GM21447 (cell line): ENCODE measurements at regions not wholly inside any gene's neighbourhood (a gene's known extent, or its start where the extent isn't known, plus 50 kb on each side); places are given as distances from the start of the nearest gene placed in this dataset.

Experiments
- ATAC-seq: cut with Tn5 transposase; IDR thresholded peaks from one replicate; pipeline ENCODE4 v1.9.1; 2021; ENCODE audit not compliant: unreplicated experiment

DNA sequence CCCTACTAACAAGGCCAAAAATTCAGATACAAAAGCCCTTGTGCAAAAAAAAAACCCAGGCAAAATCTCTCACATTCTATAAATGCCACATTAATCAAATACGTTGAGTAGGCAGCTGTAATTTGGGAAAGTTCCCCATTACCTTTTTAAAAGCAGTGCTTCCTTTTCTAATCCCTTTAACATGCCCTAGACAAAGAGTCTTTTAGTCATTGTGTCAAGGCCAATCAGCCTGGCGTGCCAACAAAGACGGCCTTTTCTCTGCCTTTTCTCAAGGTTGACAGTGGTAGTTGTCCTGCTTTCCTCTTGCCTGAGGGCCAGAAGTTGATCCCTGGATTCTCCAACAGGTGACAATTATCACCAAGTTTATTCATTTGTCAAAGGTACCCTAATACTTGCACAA, 62.5 kb upstream of the METAP2 start:
- no peak for ATAC-seq

DNA sequence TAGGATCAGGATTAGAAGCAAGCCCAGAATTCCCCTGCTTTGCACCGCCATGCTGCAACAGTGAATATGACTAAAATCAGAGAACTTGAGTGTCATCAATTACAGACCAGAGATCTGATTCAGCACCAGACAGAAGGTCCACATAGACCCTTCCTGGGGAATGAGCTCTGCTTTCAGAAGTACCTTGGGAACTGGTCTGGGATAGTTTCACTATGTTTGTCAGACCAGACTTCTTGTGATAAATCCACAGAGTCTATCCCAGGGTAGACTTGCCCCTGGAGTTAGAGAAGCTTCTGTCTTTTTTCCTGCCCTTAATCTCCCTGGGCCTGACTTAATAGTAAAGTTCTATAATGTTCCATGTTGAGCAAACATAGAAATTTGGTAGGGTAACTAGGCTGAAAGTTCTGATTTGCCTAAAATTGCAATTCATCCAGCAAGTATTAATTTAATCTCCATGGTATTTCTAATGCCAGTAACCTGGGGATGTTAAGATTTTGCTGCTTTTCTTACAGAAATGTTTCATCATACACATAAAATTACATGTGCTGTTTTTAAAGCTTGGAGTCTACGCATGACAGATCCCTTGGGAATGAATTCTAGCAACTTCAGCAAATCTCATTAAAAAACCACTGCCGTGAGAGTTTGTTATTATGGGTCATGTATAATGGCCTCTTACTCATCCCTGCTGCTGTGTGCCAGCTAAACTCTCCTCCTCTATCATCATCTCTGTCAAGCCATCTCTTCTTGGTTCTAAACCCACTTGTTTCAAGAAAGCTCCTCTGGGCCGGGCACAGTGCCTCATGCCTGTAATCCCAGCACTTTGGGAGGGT, 61.3 kb upstream of the METAP2 start:
- ATAC-seq, result no peak

DNA sequence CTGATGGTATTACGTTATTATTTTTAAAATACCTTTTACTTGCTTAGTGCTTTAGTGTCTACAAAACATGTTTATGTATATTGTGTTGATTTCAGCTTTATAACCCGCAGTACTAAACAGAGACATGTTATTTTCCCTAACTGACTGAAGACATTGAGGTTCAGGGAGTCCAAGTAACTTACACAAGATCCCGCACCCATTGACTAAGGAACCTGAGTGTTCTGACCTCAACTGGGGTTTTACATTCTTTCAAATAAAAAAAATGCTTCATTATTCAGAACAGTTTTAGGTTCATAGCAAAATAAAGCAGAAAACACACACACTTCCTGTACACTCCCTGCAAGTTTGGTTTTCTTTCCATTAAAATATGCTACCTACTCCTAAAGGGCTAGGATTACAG, 60.4 kb upstream of the METAP2 start:
- no peak for ATAC-seq

DNA sequence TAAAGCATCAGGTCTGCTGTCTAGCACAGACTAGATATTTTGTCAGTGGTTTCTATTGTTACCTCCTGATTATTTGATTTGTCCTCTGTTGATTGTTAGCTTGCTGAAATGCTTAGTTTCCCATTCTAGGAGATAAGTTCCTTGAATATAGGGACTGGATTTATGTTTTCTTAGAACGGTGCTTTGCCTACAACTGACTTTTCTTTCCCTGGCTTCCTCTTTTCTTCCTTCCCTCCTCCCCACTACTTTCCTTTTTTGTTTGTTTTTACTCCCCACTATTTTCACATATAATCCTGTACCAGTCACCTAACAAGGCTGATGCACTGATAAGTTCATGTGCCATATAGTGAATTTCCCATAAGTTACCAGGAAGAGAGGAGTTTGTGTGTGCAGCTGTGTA, 58.5 kb upstream of the METAP2 start:
- no peak for ATAC-seq

DNA sequence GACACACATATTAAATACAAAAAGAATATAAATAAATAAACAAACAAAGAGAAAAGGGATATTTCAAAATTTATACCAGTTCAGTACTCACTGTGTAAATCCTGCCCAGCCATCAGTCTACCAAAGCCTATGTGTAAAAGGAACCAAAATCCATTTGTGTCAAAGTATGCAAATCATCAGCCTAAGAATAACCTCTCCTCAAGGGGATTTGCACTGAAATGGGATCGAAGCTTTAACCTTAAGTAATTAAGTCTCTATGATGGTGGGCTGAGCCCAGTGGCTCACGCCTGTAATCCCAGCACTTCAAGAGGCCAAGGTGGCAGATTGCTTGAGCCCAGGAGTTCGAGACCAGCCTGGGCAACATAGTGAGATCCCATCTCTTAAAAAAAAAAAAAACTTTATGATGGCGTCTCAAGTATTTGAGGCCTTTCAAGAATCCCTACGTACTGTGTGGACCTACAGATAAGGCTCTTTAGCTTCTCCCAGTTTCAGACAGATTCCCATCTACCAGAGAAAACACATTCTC, 57.8 kb upstream of the METAP2 start:
- no peak for ATAC-seq

DNA sequence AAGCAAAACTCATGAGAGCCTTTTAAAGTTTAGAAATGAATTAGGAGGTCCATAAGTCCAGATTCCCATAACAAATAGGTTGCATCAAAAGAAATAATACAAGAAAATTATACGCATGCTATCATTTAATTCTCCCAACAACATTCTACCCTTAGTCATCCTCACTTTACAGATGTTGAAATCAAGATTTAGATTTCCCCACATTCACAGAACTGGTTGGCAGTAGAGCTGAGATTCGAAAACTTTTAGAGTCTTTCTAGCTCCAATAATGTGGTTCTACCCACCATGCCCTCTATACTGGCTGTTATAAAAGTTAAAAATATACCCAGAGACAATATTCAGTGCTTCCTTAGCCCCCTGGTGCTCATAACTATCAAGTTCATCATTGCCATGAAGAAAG, 56.6 kb upstream of the METAP2 start:
- ATAC-seq, result no peak

DNA sequence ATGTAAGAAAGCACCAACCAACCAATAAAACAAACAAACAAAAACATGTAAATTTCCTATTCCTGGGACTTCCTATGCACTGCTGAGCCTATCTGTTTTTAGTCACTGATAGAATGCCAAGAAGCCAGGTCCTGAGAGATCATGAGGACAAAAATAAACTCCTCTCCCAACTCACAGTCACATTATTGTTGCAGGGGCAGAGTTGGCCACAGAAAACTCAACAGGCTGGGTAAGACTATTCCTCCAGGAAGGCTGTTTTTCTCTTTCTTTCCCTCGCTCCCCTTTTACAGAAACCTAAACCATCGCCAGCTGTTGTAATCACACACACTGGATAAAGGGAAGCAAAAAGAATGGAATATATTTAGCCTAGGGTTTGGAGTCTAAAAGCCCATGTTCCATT, 55.8 kb upstream of the METAP2 start:
- ATAC-seq, result no peak
